NOMO-1 treated with dmso at 0.1 percent for 144 hours (cell line): ENCODE measurements at regions not wholly inside any gene's neighbourhood (a gene's known extent, or its start where the extent isn't known, plus 50 kb on each side); places are given as distances from the start of the nearest gene placed in this dataset.

Experiments used
- DNase-seq: peaks from one replicate; lab custom pipeline; 2025; ENCODE audit not compliant: unreplicated experiment; lab: John Stamatoyannopoulos, UW

DNA sequence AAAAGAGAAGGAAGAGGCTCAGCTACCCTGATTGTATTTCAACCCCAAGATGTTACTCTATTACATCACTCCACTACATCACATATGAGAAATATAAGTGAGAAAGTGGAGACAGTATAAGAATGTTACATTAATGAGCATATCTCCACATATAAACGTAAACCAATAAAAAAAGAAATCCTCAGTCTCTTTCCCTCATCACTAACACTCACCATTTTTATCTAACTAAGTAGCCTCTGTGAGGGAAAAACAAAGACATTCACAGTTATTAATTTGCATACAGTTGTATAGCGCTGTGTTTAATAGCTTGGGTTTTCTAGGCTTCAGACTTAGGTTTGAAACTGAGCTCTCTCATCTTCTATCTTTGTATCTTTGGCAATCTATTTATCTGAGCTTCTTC is 489.1 kb upstream of the LRRTM4 start:
- no peak for DNase-seq

DNA sequence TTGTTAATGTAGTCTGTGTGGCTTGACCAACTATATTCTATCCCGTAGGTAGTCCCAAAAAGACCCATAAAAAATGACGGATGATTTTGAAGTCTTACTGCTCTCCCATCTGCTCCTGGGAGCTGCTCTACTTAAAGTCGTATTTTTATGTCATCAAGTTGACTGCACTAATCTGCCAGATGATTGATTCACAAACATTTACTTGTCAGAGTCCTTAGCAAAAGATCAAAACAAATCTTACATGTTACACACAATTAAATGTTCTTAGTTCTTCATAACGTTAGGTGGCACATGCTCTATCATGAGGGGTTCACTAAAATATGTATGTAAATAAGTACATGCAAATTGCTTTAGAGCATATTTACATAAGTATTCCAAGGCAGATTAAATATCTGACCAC is 498.3 kb upstream of the LRRTM4 start:
- no peak for DNase-seq

DNA sequence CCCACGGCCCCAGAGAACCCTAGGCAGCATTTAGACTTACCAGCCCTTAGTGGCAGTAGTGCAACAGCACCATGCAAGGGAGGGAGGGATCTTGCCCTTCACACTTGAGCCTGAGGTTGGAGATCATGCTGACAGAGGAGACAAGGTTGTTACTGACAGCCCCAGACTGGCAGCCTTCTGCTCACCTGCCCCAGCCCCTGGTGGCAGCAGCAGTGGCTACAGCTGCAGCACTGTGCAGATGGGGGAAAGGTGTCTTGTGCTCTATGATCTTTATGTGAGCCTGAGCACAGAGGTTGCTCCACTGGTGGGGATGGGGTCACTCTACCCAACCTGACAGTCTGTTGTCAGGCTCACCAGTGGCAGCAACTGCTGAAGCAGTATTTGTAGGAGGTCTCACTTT is 501.2 kb upstream of the LRRTM4 start:
- no peak for DNase-seq

DNA sequence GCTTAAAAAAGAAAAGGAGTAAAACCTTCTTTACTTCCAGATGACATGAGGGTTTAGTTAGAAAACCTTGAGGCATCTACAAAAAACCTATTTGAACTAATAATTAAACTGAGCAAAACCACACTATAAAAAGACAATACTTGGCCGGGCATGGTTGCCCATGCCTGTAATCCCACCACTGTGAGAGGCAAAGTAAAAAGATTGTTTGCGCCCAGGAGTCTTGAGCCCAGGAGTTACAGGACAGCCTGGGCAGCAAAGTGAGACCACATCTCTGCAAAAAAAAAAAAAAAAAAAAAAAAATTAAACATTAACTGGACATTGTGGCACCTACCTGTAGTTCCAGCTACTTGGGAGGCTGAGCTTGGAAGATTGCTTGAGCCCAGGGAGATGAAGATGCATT is 502.8 kb upstream of the LRRTM4 start:
- DNase-seq, result no peak

GRCh38 chr2:78029392-78029995 is 507.3 kb upstream of the LRRTM4 start:
- no peak for DNase-seq

DNA sequence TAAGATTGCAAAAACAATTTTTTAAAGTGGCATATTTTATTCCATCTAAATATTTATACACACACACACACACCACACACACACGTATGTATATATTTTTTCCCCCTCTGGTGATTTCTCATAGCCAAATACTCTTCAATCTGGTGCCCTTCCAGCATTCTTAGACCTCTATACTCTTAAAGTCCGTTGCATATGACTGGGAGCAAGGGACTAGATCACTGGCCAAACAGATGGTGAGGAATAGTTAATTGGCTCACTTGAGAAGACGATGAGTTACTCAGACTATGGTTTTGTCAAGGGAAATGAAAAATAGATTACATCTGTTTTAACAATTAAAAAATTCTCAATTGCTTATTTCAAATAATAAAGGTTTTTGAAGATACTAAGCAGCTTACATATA is 512.5 kb upstream of the LRRTM4 start:
- DNase-seq, result no peak

DNA sequence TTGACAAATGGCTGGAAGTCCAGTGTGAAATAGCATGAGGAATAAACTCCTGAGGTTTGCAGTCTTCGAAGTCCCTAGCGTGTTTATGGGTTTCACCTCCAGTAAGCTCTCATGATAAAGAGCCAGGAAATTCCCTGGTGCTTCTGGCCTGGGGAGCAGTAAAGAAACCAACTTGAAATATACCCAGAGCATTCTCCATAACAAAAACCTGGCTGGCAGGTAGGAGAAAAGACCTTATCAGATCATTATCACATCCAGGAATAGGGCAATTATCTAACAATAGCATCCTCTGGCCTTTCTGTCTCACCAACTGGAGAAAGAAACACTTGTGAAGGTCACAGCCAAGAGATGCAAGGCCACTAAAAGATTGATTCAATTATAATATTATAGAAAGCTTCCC is 513.6 kb upstream of the LRRTM4 start:
- DNase-seq, result no peak

GRCh38 chr2:78051480-78051879 is 529.3 kb upstream of the LRRTM4 start:
- no peak for DNase-seq

DNA sequence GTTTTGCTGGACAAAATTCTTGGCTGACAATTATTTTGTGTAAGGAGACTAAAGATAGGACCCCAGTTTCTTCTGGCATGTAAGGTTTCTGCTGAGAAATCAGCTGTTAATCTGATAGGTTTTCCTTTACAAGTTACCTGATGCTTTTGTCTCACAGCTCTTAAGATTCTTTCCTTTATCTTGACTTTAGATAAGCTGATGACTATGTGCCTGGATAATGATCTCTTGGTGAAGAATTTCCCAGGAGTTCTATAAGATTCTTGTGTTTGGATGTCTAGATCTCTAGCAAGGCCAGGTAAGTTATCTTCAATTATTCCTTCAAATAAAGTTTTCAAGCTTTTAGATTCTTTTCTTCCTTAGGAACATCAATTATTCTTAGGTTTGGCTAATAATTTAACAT is 534.8 kb upstream of the LRRTM4 start:
- DNase-seq, result no peak

DNA sequence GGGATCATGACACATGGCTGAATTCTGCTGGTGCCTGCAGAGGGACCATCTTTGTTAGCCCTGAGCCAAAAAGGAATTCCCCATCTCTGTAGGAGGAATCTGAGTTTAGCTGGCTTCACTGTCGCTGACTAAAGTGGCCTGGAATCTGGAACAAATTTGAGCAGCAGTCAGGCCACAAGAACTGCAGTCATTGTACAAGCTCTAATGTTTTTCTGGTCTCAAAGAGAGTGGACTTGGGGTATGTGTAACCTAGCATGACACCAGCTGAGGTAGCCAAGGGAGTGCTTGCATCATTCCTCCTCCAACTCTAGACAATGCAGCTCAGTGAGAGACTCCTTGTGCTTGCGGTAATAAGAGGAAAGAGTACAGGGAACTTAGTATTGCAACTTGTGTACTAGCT is 539.1 kb upstream of the LRRTM4 start:
- no peak for DNase-seq

GRCh38 chr2:78061732-78062131 is 539.6 kb upstream of the LRRTM4 start:
- no peak for DNase-seq

DNA sequence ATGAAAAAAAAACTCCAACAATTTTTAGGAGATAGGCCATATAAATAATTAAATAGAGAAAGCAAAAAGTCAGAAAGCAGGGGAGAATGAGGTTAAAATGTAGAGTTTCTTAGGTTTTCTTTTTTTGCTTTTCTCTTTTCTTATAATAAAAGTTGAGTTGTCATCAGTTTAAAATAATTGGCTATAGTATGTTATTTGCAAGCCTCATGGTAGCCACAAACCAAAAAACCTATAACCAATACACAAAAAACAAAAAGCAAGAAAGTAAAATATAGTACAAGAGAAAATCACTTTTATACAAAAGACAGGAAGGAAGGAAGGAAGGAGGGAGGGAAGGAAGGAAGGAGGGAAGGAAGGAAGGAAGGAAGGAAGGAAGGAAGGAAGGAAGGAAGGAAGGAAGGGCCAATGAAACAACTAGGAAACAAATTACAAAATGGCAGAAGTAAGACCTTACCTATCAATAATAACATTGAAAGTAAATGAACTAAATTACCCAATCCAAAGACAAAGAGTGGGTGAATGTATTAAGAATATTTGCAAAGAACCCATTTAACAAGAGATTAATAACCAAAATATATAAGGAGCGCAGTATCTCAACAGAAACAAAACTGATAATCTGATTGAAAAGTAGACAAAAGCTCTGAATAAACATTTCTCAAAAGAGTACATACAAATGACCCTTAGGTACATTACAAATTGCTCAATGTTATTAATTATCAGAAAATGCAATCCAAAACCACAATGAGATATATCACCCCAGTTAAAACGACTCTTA is 541.3 kb upstream of the LRRTM4 start:
- no peak for DNase-seq

- DNase-seq, result no peak
These were observed 543.2 kb upstream of the LRRTM4 start for GRCh38 chr2:78065366-78065765.

DNA sequence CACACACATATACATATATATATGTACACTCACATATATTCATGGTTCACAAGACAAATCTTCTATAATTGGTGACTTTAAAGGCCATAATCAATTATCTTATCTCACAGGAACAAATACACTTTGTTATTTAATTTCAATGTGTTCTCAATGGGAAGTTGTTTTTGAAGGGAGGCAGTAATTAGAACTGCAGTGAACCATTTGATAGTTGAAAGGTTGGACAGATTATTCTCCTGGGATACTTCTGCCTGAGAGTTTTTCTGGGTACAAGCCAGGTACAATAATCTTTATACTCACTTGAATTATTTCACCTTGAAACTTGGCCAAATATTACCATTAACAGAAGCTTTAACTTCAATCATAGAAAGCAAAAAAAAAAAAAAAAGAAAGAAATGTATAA is 546.6 kb upstream of the LRRTM4 start:
- no peak for DNase-seq

DNA sequence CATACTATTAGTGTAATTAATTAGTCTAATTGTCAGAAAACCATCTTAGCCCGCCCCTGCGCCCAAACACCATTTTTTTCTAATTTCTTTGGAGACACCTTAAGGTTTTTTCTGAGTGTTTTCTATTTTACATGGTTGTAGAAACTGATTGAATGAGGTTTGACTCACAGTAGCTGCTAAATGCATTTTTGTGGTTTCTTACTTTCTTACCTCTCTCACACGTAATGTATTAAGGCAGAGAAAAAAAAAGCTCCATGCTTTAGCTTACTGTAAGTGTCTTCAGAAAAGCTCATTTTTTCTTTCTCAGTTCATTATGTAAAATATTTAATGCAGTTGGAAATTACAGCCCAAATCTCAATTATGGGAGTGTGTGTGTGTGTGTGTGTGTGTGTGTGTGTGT is 548.5 kb upstream of the LRRTM4 start:
- no peak for DNase-seq

GRCh38 chr2:78077633-78078032 is 555.5 kb upstream of the LRRTM4 start:
- DNase-seq, result no peak

DNA sequence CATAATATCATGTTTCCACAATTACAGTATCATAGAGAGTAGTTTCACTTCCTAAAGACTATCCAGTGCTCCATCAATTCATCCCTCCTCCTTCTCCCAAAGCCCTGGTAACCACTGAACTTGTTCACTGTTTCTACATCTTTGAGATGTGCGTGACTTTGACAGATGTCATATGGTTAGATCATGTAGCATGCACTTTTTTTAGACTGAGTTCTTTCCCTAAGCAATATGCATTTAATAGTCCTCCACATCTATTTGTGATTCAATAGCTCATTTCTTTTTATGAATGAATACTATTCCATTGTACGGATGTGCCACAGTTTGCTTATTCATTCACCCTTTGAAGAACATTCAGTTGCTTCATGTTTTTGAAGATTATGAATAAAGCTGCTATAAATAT is 560.4 kb upstream of the LRRTM4 start:
- no peak for DNase-seq

DNA sequence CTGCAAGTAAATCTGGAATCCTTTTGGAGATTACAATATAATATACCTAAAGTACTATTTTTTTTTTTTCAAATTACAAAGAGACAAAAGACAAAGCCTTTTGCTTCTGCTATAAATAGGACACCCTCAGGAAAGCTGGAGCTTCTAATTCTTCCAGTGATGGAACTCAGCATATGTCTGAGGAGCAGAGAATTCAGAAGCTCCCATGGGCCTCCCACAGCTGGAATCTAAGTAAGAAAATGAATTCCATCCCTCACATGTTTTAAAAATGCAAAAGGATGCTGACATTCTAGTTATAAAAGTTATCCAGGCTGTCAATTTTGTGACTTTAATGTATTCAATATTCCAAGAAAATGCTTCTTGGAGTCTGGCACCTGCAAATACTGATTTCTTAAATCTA is 571.3 kb upstream of the LRRTM4 start:
- no peak for DNase-seq

- DNase-seq, result no peak
These were observed 587.1 kb upstream of the LRRTM4 start for GRCh38 chr2:78109272-78109671.

DNA sequence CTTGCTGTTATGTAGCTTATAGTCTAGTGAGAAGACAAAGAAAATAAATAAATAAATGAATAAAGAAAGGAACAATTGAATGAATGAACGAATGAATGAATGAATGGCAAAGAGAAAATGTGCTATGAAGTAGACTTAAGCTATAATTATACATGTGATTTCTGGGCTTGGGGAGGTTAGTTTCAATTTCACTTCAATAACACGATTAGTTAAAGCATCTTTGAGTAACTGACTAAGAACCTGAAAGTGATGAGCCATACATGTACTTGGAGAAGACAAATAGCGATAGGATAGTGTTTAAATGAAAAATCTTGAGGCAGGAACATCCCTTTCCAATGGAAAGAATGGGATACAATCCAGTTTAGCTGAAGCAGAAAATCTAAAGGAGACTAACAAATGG is 593.1 kb upstream of the LRRTM4 start:
- no peak for DNase-seq

DNA sequence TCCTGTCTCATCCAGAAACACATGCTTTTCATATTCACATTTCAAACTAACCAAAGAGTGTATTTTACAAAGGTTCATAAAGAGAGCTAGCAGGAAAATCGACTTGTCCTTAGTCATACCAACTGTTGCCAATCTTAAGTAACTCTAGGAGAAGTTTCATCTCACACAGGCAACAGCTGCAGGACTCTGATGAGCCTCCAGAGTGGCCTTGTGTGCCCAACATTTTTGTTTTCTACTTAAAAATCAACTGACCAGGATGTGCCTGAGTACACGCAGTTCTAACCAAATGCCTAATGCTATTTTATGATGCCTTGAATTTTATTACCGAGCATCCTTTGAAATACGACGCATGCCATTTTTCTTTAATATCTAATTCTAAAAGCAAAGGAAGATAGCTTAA is 595.9 kb upstream of the LRRTM4 start:
- no peak for DNase-seq

DNA sequence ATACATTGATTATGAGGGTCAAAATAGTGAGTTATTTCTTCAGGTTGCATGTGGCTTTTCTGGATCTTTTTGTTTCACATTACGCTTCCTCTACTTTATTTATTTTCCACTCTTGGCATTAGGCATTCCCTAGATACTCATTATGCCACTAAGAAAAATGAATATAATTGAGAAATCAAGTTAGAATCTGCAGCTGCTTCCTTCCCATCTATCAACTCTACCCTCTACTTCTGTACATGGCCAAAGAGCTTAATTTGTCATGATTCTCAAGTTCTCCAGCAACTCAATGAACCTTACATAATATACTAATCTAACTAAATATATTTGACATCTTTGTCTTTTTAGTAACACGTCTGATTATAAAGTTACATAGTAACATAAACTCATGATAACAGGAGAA is 598.1 kb upstream of the LRRTM4 start:
- no peak for DNase-seq

DNA sequence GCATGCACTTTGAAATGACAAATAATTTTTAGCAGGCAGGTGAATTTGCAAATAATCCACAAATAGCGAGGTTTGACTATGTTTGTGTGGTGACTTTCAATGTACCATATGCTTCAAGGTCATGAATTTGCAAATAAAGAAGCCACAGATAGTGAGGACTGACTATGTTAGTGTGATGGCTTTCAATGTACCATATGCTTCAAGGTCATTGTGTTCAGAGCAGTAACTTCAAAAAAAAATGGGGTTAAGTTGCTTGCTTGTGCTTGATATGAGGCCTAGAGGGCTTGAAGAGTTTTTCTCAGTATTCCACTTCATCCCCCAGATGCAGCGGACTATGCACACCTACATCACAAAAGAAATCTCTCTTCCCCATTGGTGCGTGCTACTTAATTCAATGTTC is 602.9 kb upstream of the LRRTM4 start:
- DNase-seq, result no peak
